ENCODE measurements at regions not wholly inside any gene's neighbourhood (a gene's known extent, or its start where the extent isn't known, plus 50 kb on each side); places are given as distances from the start of the nearest gene placed in this dataset.

GRCh38 chr7:116150588-116150987 is 59.8 kb upstream of the TES start:
- Histone ChIP-seq H3K4me1 (ENCODE audit: control insufficient read depth, insufficient read depth, low read length) (no peaks in the 10 kb centered on the region), H2AK9ac (replicated peaks; ENCODE audit: low read depth, low read length, poor library complexity) (no peak overlapping the region), H3K14ac (replicated peaks; ENCODE audit: low read depth, low read length) (no peak overlapping the region), H2AFZ (replicated peaks; ENCODE audit: low read length, poor library complexity) (no peak overlapping the region), H3K36me3 (ENCODE audit: control insufficient read depth, insufficient read depth, low read length) (no peaks in the 10 kb centered on the region), H3K9ac (ENCODE audit: low read depth, low read length) (no peak overlapping the region), H3K4me2 (ENCODE audit: low read depth, low read length) (no peak overlapping the region; the same call in 1 of the 2 replicates), H3K9me3 (ENCODE audit: control insufficient read depth, insufficient read depth, low read length) (no peaks in the 10 kb centered on the region), H3K4ac (ENCODE audit: low read depth, low read length) (no peak overlapping the region), H2BK15ac (ENCODE audit: low read depth, low read length) (no peak overlapping the region), H4K5ac (ENCODE audit: low read depth, low read length) (no peak overlapping the region), H4K91ac (ENCODE audit: insufficient read depth, low read depth, low read length) (no peak overlapping the region), H2BK120ac (ENCODE audit: low read depth, low read length) (no peak overlapping the region; the same call in 1 of the 2 replicates), H4K8ac (ENCODE audit: low read depth in 2 of 2, low read length in 2 of 2) (no peak overlapping the region), H3K79me1 (ENCODE audit: low read depth in 1 of 2, low read length in 2 of 2) (no peaks in the 10 kb centered on the region), H3K27ac (ENCODE audit: insufficient read depth, low read length) (no peak overlapping the region), H3K56ac (ENCODE audit: extremely low read depth, insufficient read depth, low read length) (no peak overlapping the region), H2BK20ac (ENCODE audit: low read depth, low read length) (no peak overlapping the region), H4K20me1 (ENCODE audit: insufficient read depth, low read length) (no peaks in the 10 kb centered on the region), H2BK5ac (ENCODE audit: low read depth, low read length, poor library complexity, severe bottlenecking) (peak overlapping the region; percentile 45), H2AK5ac (ENCODE audit: low read depth, low read length) (no peak overlapping the region), H3K18ac (ENCODE audit: low read depth, low read length) (peak overlapping the region; percentile 24; the same call in 1 of the 2 replicates), H3K4me3 (ENCODE audit: insufficient read depth, low read depth, low read length) (no peak overlapping the region), H3K23ac (ENCODE audit: low read depth, low read length) (no peak overlapping the region; the same call in 1 of the 2 replicates), H3K27me3 (ENCODE audit: control insufficient read depth, insufficient read depth, low read length) (no peaks in the 10 kb centered on the region), H3K9me1 (ENCODE audit: insufficient read depth, low read length) (no peaks in the 10 kb centered on the region)
- DNase-seq (peak; percentile 56), ATAC-seq (ENCODE audit: low read depth) (peak; percentile 51)
- no peak for TF ChIP-seq FOS (IDR thresholded peaks at IDR 0.05; ENCODE audit: low read depth, low read length)
- 0 out of 2 replicates have a peak, but pooled peaks have one; percentile 17 for TF ChIP-seq BHLHE40 (IDR thresholded peaks at IDR 0.05; ENCODE audit: low read depth, low read length)
- no peak for TF ChIP-seq RCOR1 (IDR thresholded peaks at IDR 0.05; ENCODE audit: insufficient replicate concordance, low read length)
- dilution Hi-C loops (cut with HindIII; ENCODE audit: low sequenced_read_pairs, unreplicated experiment) = no loop called here
- POLR2A ChIA-PET (ENCODE audit: unreplicated experiment) = no interaction called here
- BruUV-seq (replicated peaks) = no TSS peak
- no CpG with 5 or more reads among the region's 1 CpG for WGBS, 2 experiments (ENCODE audit: extremely low coverage in 2 of 2, insufficient read length in 1 of 2)
- CTCF ChIA-PET = no interaction called here
- in situ Hi-C loops (cut with MboI; ENCODE audit: low sequenced_read_pairs) = no loop called here
- intact Hi-C loops (cut with micrococcal nuclease) = no loop called here
